Lower lobe of right lung (tissue), 2 donors: ENCODE measurements at regions not wholly inside any gene's neighbourhood (a gene's known extent, or its start where the extent isn't known, plus 50 kb on each side); places are given as distances from the start of the nearest gene placed in this dataset.

ENCODE experiments used
- ATAC-seq, 2 donors: fragments of 200-7000 bp; cut with Tn5 transposase; one replicate each; pipeline ENCODE4 v1.9.1; 2020 to 2022; ENCODE audit warnings: mild to moderate bottlenecking in 2 of 2, moderate library complexity in 2 of 2
- DNase-seq: peaks from one replicate; pipeline ENCODE4 v3.0.0-alpha.2; 2020
- H3K27ac ChIP-seq: fragments of 200-600 bp; one replicate; pipeline ENCODE4 v1.8.0; 2022
- H3K27me3 ChIP-seq: fragments of 200-600 bp; one replicate; pipeline ENCODE4 v1.8.0; 2022; ENCODE audit warnings: low read depth
- H3K36me3 ChIP-seq: fragments of 200-600 bp; one replicate; pipeline ENCODE4 v1.8.0; 2022; ENCODE audit warnings: mild to moderate bottlenecking
- H3K4me1 ChIP-seq: fragments of 200-600 bp; one replicate; pipeline ENCODE4 v1.8.0; 2022
- H3K4me3 ChIP-seq: fragments of 200-600 bp; one replicate; pipeline ENCODE4 v1.8.0; 2022; ENCODE audit warnings: mild to moderate bottlenecking
- H3K9me3 ChIP-seq: fragments of 200-600 bp; one replicate; pipeline ENCODE4 v1.8.0; 2022
- intact Hi-C: fragments of 100-400 bp; cut with DNase I; formaldehyde crosslinking; loops from one replicate; pipeline ENCODE4 v1.11.0; 2022
- TF ChIP-seq, protein P1 (sequence below): fragments of 200-600 bp; IDR thresholded peaks from one replicate; pipeline ENCODE4 v1.8.0; 2022; ENCODE audit warnings: antibody characterized with exemption, mild to moderate bottlenecking
- donor health status: DM: no; HTN: yes; CAD: no; lungs with severe emphysema.

DNA sequence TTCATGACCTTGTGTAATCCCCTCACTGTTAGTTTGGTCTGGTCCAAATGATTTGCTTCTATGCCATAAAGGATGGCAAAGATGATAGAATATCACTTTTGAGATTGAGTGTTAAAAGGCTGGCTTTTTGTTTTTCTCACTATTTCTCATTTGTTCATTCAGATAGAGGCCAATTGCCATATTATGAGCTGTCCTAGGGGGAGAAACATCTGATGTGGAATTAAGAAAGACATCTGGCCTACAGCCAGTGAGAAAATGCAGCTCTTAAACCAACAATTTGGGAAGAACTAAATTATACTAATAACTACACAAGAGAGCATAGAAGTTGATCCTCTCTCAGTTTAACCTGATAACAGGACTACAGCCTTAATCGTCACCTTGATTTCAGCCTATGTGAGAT is 1668.6 kb downstream of the GRIK2 start:
- Histone ChIP-seq H3K27ac (no peak overlapping the region), H3K4me3 (no peak overlapping the region), H3K4me1 (no peaks in the 10 kb centered on the region), H3K36me3 (no peaks in the 10 kb centered on the region), H3K27me3 (no peaks in the 10 kb centered on the region), H3K9me3 (no peaks in the 10 kb centered on the region)
- intact Hi-C loops = no loop called here
- DNase-seq = no peak
- ATAC-seq = no peak
- TF ChIP-seq, protein P1, sequence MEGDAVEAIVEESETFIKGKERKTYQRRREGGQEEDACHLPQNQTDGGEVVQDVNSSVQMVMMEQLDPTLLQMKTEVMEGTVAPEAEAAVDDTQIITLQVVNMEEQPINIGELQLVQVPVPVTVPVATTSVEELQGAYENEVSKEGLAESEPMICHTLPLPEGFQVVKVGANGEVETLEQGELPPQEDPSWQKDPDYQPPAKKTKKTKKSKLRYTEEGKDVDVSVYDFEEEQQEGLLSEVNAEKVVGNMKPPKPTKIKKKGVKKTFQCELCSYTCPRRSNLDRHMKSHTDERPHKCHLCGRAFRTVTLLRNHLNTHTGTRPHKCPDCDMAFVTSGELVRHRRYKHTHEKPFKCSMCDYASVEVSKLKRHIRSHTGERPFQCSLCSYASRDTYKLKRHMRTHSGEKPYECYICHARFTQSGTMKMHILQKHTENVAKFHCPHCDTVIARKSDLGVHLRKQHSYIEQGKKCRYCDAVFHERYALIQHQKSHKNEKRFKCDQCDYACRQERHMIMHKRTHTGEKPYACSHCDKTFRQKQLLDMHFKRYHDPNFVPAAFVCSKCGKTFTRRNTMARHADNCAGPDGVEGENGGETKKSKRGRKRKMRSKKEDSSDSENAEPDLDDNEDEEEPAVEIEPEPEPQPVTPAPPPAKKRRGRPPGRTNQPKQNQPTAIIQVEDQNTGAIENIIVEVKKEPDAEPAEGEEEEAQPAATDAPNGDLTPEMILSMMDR = no peak

DNA sequence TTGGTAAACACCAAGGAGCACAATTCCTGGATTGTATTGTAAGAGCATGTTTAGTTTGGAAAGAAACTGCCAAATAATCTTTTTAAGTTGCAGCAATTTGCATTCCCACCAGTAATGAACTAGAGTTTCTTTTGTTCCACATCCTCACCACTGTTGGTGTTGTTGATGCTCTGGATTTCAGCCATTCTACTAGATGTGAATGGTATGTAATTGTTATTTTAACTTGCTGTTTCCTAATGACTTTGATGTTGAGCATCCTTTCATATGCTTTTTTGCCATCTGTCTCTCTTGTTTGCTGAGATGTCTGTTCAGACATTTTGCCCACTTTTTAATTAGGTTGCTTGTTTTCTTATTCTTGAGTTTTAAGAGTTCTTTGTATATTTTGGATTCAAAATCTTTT is 1654.1 kb downstream of the GRIK2 start:
- no peak for ATAC-seq
- Histone ChIP-seq H3K9me3 (no peaks in the 10 kb centered on the region), H3K27ac (no peak overlapping the region), H3K27me3 (no peaks in the 10 kb centered on the region), H3K36me3 (no peaks in the 10 kb centered on the region), H3K4me1 (no peaks in the 10 kb centered on the region), H3K4me3 (no peak overlapping the region)
- DNase-seq = no peak
- intact Hi-C loops = no loop called here
- TF ChIP-seq, protein P1 = no peak

DNA sequence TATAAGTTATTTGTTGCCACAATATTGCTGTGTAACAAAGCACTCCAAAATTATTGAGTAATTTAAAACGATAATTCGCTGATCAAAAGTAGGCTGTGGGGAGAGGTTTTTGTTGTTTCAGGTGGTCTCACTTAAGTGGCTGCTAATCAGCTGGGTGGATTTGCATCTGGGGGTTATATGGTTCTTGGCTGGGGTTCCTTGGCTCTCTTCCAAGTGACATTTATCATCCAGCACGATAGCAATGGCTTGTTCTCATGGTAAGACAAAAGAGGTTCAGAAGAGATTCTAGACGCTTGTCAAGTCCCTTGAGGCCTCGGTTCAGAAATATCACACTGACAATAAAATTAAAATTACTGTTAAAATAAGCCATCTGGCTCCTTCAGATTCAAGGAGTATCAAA is 1648.8 kb downstream of the GRIK2 start:
- H3K27me3 ChIP-seq = no peaks in the 10 kb centered on the region
- TF ChIP-seq, protein P1 = no peak
- H3K36me3 ChIP-seq = no peaks in the 10 kb centered on the region
- H3K4me1 ChIP-seq = no peaks in the 10 kb centered on the region
- H3K4me3 ChIP-seq = no peak overlapping the region
- ATAC-seq = no peak
- DNase-seq = no peak
- intact Hi-C loops = no loop called here
- H3K9me3 ChIP-seq = no peaks in the 10 kb centered on the region
- H3K27ac ChIP-seq = no peak overlapping the region

DNA sequence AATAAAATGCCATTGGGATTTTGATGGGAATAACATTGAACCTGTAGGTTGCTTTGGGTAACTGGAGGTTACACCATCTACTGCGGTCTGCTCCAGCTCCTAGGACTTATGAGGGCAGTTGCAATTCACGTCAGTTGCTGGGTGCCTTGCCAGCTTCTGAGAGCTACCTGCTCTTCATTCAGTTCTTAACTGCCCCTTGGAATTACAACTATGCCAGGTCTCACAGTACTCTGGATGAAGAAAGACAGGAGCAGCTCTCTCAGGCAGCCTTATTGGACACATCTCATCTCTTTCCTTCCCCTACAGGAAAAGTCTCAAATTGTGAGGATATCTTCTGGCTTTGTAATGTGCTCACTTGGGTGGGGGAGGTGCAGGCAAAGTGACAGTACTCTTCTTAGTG is 1643.3 kb downstream of the GRIK2 start:
- intact Hi-C loops = no loop called here
- TF ChIP-seq, protein P1 = no peak
- Histone ChIP-seq H3K36me3 (no peaks in the 10 kb centered on the region), H3K9me3 (no peaks in the 10 kb centered on the region), H3K4me3 (no peak overlapping the region), H3K27ac (no peak overlapping the region), H3K27me3 (no peaks in the 10 kb centered on the region), H3K4me1 (no peaks in the 10 kb centered on the region)
- DNase-seq (peak; percentile 62), ATAC-seq (peak; percentile 71 to 89)

DNA sequence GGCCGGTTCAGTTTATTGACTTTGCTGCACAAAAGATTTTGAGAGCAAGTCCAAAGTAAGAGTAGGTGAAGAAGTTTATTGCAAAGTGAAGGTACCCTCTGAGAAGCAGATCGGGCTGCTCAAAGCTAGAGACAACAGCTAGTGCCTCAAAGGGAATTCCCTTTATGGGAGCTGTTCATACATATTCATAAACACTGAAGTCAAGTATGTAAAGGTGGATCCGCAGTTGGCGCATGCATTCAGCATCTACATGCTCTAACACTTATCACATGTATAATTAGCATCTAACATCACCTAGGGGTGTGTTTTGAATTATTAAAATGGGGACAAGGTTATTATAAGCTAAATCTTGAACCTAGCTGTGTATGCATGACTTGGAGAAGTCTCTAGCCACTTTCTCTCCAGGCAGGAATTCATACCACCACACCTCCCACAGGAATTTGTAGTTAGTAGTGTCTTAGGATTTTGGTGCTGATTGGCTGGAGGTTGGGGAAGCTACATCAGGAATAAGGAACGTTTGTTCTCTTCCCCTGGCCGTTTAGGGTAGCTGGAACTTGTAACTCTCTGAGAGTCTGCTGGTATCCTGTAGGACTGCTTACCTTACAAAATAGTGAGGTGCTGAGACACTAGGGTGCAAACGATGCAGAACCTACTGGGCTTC is 1633.9 kb downstream of the GRIK2 start:
- intact Hi-C loops = no loop called here
- Histone ChIP-seq H3K27ac (no peak overlapping the region), H3K36me3 (no peaks in the 10 kb centered on the region), H3K27me3 (no peaks in the 10 kb centered on the region), H3K9me3 (no peaks in the 10 kb centered on the region), H3K4me3 (no peak overlapping the region), H3K4me1 (no peaks in the 10 kb centered on the region)
- DNase-seq = no peak
- TF ChIP-seq, protein P1 = no peak
- ATAC-seq = no peak
